ENCODE measurements at regions not wholly inside any gene's neighbourhood (a gene's known extent, or its start where the extent isn't known, plus 50 kb on each side); places are given as distances from the start of the nearest gene placed in this dataset.
"Not testable (repeated sequence)": the region's sequence is repeated elsewhere in the genome, so short reads cannot be mapped to it uniquely, and the experiment has no call there.

- ATAC-seq (no peak), DNase-seq (no peak)
- TF ChIP-seq CTCF (IDR thresholded peaks at IDR 0.05 in 4 of 5, conservative IDR thresholded peaks at IDR 0.05 in 1 of 5): no peak
- TF ChIP-seq POLR2A (IDR thresholded peaks at IDR 0.05): no peak
- Histone ChIP-seq H3K9me3 (no peaks in the 10 kb centered on the region), H3K4me3 (no peak overlapping the region), H3K4me1 (no peaks in the 10 kb centered on the region), H3K27ac (no peak overlapping the region), H3K36me3 (no peaks in the 10 kb centered on the region), H3K27me3 (no peaks in the 10 kb centered on the region)
- in situ Hi-C loops (cut with MboI; ENCODE audit: low sequenced_read_pairs in 4 of 4): no loop called here
- intact Hi-C loops (cut with DNase I; ENCODE audit: low total_unique reads): no loop called here
Observed at GRCh38 chr10:118827053-118827452, 72.3 kb upstream of the CACUL1 start.

DNA sequence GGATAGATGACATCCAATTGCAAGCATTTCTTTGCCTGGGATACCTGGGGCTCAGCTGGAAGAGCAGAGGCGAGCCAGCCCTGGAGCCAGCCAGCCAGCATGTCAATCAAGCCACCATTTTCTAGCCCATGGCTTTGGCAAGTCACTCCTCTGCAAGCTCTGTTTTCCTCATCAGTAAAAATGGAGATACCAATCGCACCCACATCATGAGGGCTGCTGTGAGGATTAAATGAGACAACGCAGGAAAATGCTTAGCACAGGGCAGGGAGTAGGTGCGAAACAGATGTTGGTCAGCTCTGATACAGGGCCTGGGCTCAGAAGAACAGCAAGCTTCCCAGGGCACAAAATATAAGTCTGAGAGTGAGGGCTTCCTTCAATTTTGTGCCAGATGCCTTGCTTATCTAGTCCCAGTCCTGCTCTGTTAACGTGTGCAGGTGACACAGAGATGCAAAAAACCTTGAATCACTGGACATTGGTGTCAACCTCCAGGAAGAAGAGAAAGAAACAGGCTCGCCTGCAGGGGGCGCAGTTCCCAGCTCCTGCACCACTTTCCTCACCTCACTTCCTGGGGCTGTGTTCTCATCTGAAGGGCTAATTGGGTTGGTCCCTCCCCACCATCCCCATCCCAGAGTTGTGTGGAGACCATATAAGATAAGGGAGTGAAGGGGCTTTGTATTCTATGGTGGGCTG lies 72.8 kb upstream of the CACUL1 start:
- H3K4me3 ChIP-seq: no peak overlapping the region
- H3K4me1 ChIP-seq: no peaks in the 10 kb centered on the region
- no peak for ATAC-seq
- peak in 1 of 5 experiments; percentile 15 for TF ChIP-seq CTCF (IDR thresholded peaks at IDR 0.05 in 4 of 5, conservative IDR thresholded peaks at IDR 0.05 in 1 of 5)
- TF ChIP-seq POLR2A (IDR thresholded peaks at IDR 0.05): no peak
- in situ Hi-C loops (cut with MboI; ENCODE audit: low sequenced_read_pairs in 4 of 4): no loop called here
- no peak for DNase-seq
- H3K27ac ChIP-seq: no peak overlapping the region
- intact Hi-C loops (cut with DNase I; ENCODE audit: low total_unique reads): no loop called here
- no peaks in the 10 kb centered on the region for H3K36me3 ChIP-seq
- H3K9me3 ChIP-seq: no peaks in the 10 kb centered on the region
- H3K27me3 ChIP-seq: no peaks in the 10 kb centered on the region

GRCh38 chr10:118832241-118832651 lies 77.5 kb upstream of the CACUL1 start:
- intact Hi-C loops (cut with DNase I; ENCODE audit: low total_unique reads): no loop called here
- H3K27ac ChIP-seq: no peak overlapping the region
- TF ChIP-seq CTCF (IDR thresholded peaks at IDR 0.05 in 4 of 5, conservative IDR thresholded peaks at IDR 0.05 in 1 of 5) (no peak), POLR2A (IDR thresholded peaks at IDR 0.05) (no peak)

GRCh38 chr10:118834370-118834769 lies 79.6 kb upstream of the CACUL1 start:
- H3K36me3 ChIP-seq; H3K4me3 ChIP-seq; DNase-seq; ATAC-seq; H3K27me3 ChIP-seq; H3K9me3 ChIP-seq; H3K4me1 ChIP-seq; H3K27ac ChIP-seq; in situ Hi-C loops (cut with MboI; ENCODE audit: low sequenced_read_pairs in 4 of 4); intact Hi-C loops (cut with DNase I; ENCODE audit: low total_unique reads): not testable (repeated sequence)

More at GRCh38 chr10:118832241-118832651, 77.5 kb upstream of the CACUL1 start:
- peak overlapping the region in 1 of 4 donors; percentile 6 for H3K4me3 ChIP-seq
- H3K27me3 ChIP-seq: no peaks in the 10 kb centered on the region
- no peaks in the 10 kb centered on the region for H3K9me3 ChIP-seq
- no peaks in the 10 kb centered on the region for H3K36me3 ChIP-seq
- DNase-seq (peak; percentile 38 to 51), ATAC-seq (peak; percentile 30 to 66)
- in situ Hi-C loops (cut with MboI; ENCODE audit: low sequenced_read_pairs in 4 of 4): no loop called here
- H3K4me1 ChIP-seq: no peaks in the 10 kb centered on the region

DNA sequence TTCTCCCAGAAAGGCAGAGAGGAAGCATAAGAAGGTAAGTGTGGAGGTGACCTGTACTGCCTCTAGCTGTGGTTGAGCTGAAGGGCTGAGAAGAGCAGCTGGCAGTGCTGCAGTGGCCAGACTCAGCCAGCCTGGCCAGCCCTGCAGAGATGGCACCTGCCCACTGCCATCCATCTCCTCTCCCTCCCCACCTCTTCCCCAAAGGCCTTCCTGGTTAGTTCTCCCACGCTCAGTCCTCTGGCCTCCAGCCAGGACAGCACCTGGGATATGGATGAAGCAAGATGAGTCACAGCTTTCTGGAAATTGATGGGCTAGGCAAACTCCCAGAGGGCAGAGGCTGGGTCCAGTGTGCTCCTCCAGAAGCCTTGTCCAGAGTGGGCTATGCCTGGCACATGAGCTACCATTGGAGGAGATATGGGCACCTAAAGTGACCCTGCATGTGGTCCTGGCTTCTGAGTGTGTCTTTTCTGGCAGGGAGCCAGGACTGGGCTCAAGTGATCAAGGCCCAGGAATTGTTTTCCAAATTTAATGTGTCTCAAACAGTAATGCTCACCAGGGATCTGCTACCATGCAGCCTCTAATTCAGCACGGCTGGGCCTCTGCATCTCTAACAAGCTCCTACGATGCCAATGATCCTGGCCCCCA lies 81.0 kb upstream of the CACUL1 start:
- no peak for DNase-seq
- Histone ChIP-seq H3K9me3 (no peaks in the 10 kb centered on the region), H3K36me3 (no peaks in the 10 kb centered on the region), H3K27ac (no peak overlapping the region), H3K4me3 (no peak overlapping the region), H3K4me1 (no peaks in the 10 kb centered on the region), H3K27me3 (no peaks in the 10 kb centered on the region)
- TF ChIP-seq CTCF (IDR thresholded peaks at IDR 0.05 in 4 of 5, conservative IDR thresholded peaks at IDR 0.05 in 1 of 5) (no peak), POLR2A (IDR thresholded peaks at IDR 0.05) (no peak)
- intact Hi-C loops (cut with DNase I; ENCODE audit: low total_unique reads) (no loop called here), in situ Hi-C loops (cut with MboI; ENCODE audit: low sequenced_read_pairs in 4 of 4) (no loop called here)
- ATAC-seq: no peak

Data from gastrocnemius medialis (tissue), 4 donors.